ENCODE measurements at regions not wholly inside any gene's neighbourhood (a gene's known extent, or its start where the extent isn't known, plus 50 kb on each side); places are given as distances from the start of the nearest gene placed in this dataset.
"Not testable (repeated sequence)": the region's sequence is repeated elsewhere in the genome, so short reads cannot be mapped to it uniquely, and the experiment has no call there.

DNA sequence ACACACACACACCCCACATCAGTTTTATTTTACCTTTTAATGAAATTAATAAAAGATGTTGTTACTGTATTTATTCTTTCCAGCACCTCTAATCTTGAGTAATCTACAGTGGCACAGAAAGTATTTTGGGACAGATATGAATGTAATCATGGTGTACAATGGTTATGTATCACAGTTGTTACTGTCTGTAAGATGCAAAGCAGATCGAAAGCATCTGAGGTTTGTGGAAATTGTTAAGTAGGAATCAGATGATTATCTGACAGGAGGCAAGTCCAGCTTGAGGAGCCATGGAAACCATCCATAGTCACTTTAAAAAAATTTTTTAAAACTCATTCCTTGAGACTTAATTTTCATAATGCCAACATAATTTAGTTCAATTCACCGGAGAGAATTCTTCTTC, 636.3 kb upstream of the MARCKS start:
- Histone ChIP-seq H3K27me3 (no peaks in the 10 kb centered on the region), H3K4me3 (no peak overlapping the region), H3K9me3 (no peaks in the 10 kb centered on the region), H3K4me1 (no peaks in the 10 kb centered on the region), H3K36me3 (no peaks in the 10 kb centered on the region), H3K27ac (no peak overlapping the region)
- no peak for DNase-seq
- intact Hi-C loops (cut with DNase I; ENCODE audit: low total_unique reads): no loop called here
- TF ChIP-seq, protein P1, sequence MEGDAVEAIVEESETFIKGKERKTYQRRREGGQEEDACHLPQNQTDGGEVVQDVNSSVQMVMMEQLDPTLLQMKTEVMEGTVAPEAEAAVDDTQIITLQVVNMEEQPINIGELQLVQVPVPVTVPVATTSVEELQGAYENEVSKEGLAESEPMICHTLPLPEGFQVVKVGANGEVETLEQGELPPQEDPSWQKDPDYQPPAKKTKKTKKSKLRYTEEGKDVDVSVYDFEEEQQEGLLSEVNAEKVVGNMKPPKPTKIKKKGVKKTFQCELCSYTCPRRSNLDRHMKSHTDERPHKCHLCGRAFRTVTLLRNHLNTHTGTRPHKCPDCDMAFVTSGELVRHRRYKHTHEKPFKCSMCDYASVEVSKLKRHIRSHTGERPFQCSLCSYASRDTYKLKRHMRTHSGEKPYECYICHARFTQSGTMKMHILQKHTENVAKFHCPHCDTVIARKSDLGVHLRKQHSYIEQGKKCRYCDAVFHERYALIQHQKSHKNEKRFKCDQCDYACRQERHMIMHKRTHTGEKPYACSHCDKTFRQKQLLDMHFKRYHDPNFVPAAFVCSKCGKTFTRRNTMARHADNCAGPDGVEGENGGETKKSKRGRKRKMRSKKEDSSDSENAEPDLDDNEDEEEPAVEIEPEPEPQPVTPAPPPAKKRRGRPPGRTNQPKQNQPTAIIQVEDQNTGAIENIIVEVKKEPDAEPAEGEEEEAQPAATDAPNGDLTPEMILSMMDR (IDR thresholded peaks at IDR 0.05): no peak

DNA sequence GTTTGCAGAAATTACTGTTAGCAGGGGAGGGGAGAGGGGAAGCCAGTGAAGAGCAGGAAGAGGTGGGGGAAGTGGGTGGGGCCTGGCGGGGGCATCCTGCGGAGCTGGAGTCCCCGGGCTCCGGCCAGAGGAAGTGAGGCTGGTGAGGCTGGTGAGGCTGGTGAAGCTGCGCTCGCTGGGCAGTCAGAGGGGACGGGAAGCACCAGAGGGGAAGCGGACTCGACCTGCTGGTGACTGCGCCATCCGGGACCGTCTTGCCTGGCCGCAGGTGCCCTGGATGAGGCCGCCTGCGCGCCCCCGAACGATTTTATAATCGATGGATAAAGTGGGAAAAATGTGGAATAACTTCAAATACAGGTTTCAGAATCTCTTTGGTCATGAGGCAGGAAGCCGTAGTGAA, 635.3 kb upstream of the MARCKS start:
- H3K4me3 ChIP-seq: no peak overlapping the region
- H3K27me3 ChIP-seq: no peaks in the 10 kb centered on the region
- H3K36me3 ChIP-seq: no peaks in the 10 kb centered on the region
- no peak for DNase-seq
- no peaks in the 10 kb centered on the region for H3K9me3 ChIP-seq
- H3K4me1 ChIP-seq: no peaks in the 10 kb centered on the region
- H3K27ac ChIP-seq: no peak overlapping the region
- TF ChIP-seq, protein P1 (IDR thresholded peaks at IDR 0.05): no peak
- intact Hi-C loops (cut with DNase I; ENCODE audit: low total_unique reads): no loop called here

DNA sequence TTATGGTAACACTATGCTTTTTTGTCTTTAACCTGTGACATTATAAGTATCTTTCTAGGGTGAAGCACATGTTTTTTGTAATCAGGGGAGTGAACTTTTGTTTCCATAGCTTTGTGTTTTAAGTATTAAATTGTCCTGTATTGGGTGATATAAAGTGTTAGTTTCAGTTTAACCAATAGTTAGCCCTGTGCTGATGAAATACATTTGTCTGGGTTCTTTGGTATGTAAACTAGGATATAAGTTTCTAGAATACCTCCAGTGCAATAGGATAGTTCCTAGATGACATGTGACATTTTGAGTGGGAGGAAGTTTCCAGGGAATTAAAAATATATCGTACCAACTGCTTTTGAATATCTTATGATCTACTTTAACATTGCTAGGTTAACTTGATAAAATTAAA, 611.0 kb upstream of the MARCKS start:
- TF ChIP-seq, protein P1 (IDR thresholded peaks at IDR 0.05): no peak

DNA sequence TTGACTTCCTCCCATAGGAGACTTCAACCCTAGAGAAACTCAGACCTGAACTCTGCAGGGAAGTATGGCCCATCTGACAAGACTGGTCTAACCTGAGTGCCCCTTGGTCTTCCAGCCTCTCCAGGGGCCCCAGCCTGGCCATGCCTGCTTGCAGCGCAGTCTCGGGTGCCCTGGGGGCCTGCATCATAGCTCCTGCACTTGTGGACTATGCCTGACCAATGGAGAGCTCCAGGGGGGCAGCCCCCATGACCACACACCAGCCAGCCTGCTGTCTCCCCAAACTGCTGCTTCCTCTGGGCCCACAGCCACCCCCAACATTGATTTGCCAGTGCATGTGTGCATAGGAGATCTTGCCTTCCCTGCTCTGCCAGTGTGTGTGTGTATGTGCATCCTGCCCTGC, 608.6 kb upstream of the MARCKS start:
- no peaks in the 10 kb centered on the region for H3K36me3 ChIP-seq
- no peaks in the 10 kb centered on the region for H3K9me3 ChIP-seq
- intact Hi-C loops (cut with DNase I; ENCODE audit: low total_unique reads): no loop called here
- no peak for DNase-seq
- H3K4me3 ChIP-seq: no peak overlapping the region
- no peaks in the 10 kb centered on the region for H3K27me3 ChIP-seq
- H3K4me1 ChIP-seq: no peaks in the 10 kb centered on the region
- TF ChIP-seq, protein P1 (IDR thresholded peaks at IDR 0.05): no peak
- no peak overlapping the region for H3K27ac ChIP-seq

More for the DNA sequence above, 611.0 kb upstream of the MARCKS start:
- no peak for DNase-seq
- no peaks in the 10 kb centered on the region for H3K9me3 ChIP-seq
- no peaks in the 10 kb centered on the region for H3K27me3 ChIP-seq
- H3K4me3 ChIP-seq: no peak overlapping the region
- H3K4me1 ChIP-seq: no peaks in the 10 kb centered on the region
- H3K36me3 ChIP-seq: no peaks in the 10 kb centered on the region
- no peak overlapping the region for H3K27ac ChIP-seq
- intact Hi-C loops (cut with DNase I; ENCODE audit: low total_unique reads): no loop called here

DNA sequence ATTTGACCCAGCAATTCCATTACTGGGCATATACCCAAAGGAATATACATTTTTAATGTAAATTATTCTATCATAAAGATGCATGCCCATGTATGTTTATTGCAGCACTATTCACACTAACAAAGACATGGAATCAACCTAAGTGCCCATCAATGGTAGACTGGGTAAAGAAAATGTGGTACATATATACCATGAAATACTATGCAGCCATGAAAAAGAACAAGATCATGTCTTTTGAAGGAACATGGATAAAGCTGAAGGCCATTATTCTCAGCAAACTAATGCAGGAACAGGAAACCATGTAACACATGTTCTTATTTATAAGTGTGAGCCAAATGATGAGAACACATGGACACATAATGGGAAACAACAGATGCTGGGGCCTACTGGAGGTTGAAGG, 603.0 kb upstream of the MARCKS start:
- H3K4me1 ChIP-seq; H3K27me3 ChIP-seq; intact Hi-C loops (cut with DNase I; ENCODE audit: low total_unique reads); DNase-seq; H3K4me3 ChIP-seq; H3K36me3 ChIP-seq; H3K9me3 ChIP-seq; H3K27ac ChIP-seq: not testable (repeated sequence)

DNA sequence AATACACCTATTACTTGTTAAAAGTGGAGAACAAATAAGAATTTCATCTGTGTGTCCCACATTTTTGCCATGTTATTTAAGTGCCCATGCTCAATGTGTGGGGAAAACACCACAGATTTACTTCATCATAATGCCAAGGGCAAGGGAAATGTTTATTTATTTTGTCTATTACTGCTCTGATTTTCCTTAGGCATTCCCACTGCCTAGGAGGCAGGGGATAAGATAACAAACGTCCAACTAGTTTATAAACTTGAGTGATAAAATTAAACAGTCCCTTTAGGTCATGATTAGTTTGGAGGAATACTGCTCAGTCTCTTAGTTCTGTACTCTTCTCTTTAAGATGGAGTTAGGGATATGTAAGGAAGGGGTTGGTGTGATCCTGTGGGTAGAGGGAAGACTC, 598.4 kb upstream of the MARCKS start:
- Histone ChIP-seq H3K4me3 (no peak overlapping the region), H3K36me3 (no peaks in the 10 kb centered on the region), H3K9me3 (no peaks in the 10 kb centered on the region), H3K4me1 (no peaks in the 10 kb centered on the region), H3K27ac (no peak overlapping the region), H3K27me3 (no peaks in the 10 kb centered on the region)
- intact Hi-C loops (cut with DNase I; ENCODE audit: low total_unique reads): no loop called here
- TF ChIP-seq, protein P1 (IDR thresholded peaks at IDR 0.05): no peak
- DNase-seq: no peak

All from tibial artery (tissue), 4 donors.